Stimulated activated CD4-positive, alpha-beta T cell treated with anti-CD3 and anti-CD28 coated beads, Interleukin-2, amount 100 ng/mL, for 4 hours (primary cell): ENCODE measurements at regions not wholly inside any gene's neighbourhood (a gene's known extent, or its start where the extent isn't known, plus 50 kb on each side); places are given as distances from the start of the nearest gene placed in this dataset.

ENCODE experiments used
- DNase-seq: peaks from one replicate; pipeline ENCODE4 v3.0.0-alpha.2; 2020; ENCODE audit warnings: low read depth

DNA sequence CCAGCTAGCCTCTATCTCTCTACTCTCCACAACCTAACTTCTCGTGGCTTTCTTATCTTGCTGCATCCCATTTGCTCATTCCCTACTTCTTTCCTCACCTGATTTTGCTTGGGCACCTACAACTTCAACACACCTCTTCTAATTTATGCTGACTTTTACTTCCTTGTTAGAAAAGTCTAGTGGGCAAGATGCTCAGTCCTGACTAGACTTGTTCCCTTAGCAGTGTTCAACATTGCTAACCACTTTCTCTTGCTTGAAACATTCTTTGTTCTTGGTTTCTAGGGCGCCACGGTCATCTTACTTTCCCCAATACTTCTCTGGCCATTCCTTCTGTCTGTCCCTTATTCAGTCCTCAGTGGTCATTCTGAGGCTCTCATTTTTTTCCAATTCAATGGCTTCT, 454.7 kb upstream of the CWC22 start:
- DNase-seq, result no peak

DNA sequence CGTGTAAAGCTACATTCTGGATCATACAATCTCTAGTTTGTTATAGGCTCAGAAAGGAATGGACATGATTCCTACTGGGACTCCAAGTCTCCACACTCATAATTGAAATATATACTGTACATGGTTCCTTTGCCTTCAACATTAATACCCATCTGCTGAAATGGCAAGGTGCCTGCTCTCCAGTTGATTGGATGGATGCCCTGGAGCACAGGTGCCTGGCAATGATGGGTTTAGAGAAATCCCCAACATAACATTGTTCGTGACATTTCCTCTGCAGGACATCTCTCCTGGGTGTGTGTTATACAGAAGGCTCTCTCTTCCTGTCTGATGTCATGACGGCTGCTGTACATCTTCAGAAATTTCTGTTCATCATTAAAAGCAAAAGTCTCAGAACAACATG, 449.7 kb upstream of the CWC22 start:
- no peak for DNase-seq

DNA sequence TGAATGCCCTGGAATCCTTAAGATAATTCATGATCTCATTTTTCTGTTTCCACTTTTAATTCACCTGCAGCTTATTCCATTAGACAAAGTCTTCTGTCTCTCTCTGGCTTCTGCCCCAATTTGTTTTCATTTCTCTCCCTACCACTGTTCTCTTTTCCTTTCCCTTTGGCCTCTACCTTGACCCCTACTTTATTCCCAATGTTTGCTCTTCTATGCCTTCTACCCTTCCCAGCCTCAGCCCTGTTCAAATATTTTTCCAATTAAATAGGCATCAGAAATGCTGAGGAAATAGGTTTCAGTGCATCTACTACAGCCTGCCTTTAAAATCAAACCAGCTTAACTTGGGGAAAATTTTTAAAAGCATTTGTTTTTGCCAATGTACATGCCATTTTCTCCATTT, 443.7 kb upstream of the CWC22 start:
- no peak for DNase-seq

DNA sequence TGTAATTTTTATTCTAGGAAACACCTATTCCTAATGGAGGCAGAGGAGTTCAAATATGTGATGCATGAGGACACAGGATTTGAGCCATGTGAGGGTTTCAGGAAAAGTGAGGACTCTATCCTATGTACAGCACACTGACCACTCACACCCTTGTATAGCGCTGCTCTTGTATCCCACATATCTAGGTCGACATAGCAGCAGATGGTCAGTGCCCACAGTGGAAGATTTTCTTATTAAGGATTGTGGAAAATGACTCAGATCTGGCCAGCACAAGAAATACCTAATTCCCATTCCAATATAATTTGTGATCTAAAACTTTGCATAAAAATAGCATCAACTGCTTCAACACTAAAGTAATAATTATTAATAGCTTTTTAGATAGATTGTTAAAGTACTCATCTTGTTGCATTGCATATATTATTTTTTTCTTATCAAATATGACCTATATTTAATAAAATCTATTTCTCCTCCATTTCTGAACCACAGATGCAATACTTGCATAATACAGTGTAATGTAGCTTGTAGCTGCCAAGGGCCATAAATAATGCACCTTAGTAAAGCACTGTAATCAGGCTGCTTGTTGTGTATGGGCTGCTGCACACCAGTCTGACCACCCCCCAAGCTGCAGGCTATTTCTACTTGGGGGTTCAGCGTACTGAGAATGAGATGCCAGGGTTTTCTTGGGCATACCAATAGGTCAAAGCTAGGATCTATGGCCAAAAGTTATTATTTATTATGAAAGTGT, 442.2 kb upstream of the CWC22 start:
- DNase-seq, result no peak

DNA sequence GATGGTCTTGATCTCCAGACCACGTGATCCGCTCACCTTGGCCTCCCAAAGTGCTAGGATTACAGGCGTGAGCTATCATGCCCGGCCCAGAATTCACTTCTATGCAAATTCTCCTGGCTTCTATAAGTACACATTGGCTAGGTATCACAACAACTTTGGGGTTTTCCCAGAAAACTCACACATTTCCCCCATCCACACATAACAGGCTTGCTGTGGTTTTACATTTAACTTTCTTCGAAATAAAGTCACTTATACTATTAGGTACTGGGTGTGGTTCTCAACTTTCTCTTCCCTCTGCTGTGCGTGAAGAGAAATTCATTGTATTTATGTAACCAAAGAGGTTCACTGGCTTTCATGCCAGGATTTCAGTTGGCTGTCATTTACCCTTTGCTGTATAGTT, 439.4 kb upstream of the CWC22 start:
- DNase-seq, result no peak

DNA sequence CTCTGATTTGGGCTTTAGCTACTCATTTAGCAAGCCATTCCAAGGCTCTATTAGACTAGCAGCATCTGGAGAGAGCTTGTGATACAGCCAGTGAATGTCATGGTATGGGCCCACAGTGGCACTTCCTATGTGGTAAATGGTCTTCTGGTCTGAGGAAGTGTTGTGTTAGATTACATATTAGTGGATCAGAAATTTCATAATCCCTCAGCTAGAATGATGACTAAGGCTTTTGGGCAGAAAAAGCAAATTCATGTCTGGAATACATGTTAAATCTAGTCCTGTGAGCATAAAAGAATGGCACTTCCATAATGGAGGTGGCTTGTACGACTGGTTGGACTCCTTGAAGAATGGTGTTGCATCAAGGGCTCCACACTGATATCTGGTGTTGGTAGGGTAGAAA, 436.8 kb upstream of the CWC22 start:
- DNase-seq, result no peak

DNA sequence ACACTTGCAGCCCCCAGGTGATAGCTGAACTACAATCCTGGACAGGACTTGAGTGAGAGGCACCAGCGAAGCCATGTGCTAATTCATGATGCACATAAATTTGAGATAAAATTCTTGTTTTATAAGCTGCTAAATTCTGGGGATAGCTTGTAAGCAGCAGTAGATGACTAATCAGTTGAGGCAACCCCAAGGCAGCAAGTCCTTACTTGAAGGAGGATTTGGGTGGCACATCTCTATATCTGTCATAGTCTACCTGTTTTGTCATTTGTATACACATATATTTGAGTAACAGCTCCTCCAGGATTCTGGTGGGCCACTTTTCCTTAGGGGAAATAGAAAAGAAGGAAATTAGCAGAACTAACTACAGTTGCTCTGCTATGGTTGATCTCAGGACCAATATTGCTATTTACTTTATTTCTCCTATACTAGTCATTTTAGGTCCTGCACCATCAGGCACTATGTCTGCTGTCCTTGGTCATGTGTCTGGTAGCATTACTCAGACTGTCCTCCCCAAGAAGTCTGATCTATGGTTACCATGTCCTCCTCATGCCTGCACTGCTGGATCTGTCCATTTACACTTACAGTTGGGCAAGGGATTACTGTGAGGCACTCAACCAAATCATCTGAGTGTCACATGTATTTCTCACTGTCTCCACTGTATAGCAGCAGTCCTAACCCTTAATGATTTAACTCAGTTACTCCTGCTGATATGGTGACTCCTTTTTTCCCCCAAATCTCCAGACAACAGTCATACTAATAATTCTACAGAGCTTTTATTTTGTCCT, 436.0 kb upstream of the CWC22 start:
- no peak for DNase-seq

DNA sequence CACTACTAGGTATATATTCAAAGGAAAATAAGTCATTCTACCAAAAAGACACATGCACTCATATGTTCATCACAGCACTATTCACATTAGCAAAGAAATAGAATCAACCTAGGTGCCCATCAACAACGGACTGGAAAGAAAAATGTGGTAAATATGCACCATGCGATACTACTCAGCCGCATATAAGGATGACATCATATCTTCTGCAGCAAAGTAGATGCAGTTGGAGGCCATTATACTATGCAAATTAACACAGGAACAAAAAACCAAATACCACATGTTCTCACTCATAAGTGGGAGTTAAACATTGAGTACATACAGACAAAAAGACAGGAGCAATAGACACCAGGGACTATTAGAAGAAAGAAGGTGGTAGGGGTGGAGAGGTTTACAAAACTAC, 412.1 kb upstream of the CWC22 start:
- DNase-seq, result no peak

DNA sequence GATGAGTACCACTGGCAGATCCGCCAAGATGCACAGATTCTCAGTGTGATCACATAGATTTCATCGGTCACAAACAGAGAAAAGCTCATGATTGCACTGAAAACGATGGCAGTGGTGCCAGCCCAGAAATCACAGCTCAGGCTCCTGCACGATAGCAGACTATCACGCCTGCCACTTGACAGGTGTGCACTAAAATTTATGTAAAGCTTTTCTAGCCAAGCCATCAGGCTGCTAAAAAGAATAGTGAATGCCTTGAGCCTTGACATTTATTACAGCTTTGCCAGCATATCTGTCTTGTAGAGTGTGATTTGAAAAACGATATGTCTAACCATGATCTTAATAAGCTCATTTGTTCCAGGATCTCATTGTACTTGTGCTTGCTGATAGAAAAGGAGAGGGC, 409.5 kb upstream of the CWC22 start:
- no peak for DNase-seq

DNA sequence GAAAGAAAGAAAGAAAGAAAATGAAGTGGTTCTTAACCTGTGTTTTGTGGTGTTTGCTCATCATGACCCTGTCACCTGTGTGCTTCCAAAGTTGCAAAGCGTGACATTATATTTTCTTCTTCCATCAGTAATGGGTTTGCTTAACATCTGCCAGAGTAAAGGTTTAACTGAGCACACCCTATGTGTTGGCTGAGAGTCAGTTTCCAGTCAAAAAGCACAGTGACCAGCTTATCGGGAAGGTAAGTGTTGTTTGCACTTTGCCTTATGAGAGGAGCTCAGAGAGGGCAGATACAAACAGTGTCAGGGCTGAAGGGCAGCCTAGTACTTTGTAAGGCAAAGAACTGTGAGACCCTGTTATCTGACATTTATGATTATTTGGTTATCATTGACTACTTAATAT, 406.2 kb upstream of the CWC22 start:
- no peak for DNase-seq

DNA sequence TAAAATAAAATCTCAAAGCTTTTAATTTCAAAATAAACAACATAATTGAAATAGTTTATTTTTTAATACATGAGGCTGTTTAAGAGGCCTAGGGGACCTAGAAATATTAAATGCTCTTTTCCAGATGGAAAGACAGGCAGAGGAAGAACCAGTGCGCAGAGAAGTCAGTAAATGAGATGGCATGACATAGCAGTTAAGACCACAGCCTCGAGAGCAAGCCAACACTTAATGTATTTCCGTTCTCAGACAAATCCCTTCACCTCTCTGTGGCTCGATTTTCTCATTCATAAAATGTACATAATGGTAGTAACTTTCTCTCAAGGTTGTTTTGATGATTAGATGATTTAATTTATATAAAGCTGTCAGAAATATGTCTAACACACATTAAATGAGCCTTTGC, 405.1 kb upstream of the CWC22 start:
- DNase-seq, result no peak

DNA sequence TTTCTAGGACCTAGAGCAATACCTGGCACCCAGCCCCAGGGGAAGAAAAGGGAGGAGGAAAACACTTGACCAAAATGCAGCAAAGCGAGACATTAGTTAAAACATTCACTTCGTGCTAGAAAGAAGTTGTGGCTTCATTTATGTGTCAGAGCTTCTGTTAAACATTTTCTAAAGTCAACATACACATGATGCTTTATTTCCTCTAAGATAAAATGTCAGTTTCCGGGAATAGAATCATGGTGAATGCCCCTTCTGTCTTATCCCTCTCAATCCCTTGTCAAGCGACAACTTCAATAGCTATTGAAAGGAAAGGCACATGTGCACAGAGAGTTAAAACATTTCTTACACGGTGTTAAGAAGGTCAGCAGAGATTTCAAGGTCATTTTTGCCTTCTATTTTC, 404.6 kb upstream of the CWC22 start:
- DNase-seq, result no peak

DNA sequence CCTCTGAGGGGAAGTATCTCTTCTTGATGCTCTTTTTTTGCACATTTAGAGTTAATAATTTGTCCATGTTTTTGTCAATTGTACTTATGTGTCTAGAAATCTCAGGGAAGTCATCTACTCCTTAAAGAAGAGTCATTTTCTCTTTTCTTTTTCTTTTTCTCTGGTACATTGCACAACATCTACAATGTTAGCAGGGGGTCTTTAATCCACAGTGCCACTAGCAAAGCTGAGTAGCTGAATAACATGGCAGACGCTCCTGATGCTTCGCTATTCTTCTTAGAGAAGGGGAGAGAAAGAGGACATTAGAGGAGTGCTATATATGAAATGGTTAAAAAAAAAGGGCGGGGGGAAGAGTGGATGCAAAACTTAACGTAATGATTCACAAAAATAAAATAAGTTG, 399.6 kb upstream of the CWC22 start:
- DNase-seq, result no peak

DNA sequence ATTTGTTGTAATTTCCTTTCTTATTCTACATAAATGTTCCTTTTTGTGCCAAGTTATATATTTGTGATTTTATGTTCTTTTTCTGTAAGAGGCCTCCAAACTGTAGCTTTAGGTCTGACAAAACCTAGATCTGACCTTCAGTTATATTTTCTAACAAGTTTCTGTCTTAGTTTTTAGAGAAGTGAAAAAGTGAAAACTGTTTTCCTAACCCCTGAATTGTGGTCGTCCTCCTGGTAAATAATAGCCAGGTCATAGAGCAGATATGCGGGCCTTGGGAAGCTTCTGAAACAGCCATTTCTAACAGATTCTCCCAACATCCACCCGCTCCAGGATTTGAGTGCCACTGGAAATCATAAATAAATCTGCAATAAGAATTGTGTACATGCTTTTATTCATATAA, 398.4 kb upstream of the CWC22 start:
- DNase-seq, result no peak

DNA sequence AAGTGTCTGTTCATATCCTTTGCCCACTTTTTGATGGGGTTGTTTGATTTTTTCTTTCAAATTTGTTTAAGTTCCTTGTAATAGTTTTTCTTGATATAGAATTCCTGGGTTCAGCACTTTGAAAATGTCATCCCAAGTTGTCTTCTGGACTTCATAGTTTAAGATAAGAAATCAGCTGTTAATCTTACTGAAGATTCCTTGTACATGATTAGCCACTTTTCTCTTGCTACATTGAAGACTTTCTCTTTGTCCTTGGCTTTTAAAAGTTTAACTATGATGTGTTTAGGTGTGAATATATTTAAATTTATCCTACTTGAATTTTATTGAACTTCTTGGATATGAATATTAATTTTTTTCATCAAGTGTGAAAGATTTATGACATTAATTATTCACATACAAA, 387.2 kb upstream of the CWC22 start:
- no peak for DNase-seq

DNA sequence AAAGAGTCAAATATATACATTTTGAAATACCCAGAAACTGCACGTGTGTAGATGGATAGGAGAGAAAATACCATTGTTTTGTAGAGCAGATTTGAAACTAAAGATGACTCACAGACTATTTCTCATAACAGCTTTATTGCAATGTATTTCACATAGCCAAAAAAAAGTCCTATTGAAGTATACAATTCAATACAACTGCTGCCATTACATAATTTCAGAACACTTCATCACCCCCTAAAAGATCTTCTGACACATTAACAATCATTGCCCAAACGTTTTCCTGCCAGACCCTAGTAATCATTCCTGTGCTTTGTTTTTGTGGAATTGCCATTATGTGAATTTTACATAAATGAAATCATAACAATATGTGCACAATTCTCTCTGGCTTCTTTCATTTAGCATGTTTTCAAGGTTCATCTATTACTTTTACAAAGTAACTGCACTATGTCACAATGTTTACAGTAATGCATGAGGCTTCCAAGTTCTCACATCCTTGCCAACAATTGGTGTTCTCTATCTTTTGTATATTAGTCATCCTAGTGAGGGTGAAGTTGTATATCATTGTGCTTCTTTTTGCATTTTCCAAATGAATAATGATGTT, 378.6 kb upstream of the CWC22 start:
- no peak for DNase-seq

DNA sequence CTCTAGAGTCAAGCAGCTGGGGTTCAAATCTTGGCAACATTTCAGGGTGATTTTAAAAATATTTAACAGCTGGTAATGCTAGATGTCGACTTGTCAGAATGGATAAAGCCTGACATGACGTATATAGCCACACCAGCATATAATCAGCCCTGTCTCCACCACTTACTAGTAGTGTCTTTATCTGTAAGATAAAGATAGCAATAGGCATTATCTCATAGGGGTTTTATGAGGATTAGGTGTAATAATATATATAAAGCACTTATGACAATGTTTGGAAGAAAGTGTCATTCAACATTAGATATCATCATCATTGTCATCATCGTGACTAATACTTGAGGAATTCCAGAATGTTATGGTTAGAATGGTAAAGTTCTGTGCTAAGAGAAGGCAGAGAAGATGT, 369.0 kb upstream of the CWC22 start:
- DNase-seq, result no peak

DNA sequence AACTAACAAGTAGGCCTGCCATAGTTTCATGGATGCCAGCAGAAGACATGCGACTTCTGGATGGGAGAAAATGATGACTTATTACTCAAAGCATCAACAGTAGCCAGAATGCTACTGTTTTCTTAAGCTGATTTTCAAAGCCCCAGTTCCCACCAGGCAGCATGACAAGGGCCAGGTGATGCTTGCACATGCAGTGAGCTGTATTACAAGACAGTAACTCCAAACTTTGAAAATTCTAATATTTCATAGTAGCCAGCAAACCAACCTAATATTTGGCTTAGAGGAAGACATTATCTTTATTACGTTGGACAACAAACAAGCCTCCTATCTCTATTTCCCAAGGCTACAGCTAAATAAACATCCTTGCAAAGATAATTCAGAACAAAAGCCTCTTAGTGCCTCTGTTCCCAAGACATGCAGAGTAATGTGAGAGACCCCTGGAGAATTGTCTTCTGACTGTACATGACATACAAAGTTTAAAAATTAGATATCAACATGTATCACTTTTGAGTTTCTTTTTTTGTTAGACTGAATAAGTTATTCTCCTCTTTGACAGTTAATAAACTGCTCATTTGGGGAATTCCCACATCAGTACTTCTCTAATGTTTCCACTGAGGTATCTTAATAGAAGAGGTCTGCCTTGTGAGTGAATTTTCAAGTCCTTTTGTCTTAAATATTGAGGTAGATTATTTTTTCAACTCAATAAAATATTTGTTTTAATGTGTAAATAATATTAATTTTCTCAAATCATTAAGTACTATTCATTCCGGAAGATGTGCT, 367.6 kb upstream of the CWC22 start:
- DNase-seq, result no peak

DNA sequence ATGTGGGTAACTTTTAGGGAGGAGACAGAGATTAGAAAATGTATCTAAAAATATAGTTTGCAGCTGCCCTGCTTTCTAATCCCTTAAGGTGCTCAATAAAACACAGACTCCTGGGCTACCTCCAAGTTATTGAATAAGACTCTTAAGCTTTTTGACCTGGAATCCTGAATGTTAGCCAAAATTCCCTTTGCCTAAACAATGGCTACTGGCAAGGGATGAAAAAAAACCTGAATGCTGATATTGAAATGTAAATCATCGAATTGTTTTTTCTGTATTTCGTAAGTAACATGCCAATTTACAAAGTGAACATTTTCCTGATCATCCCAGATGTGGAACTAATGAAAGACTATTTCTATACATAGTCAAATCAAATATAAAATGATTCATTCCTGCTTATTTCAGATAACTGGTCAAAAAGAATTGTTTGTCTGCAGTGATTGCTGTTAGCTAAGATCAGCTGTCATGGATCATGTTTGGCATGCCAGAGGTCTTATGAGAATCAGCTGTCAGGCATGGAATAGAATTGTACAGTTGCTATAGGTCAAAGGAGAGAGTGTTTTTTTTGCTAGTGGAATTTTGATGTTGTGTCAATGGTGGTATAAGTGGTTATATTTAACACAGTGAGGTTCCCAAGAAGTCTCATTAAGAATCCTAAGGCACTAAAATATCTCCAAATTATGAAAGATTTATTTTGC, 363.6 kb upstream of the CWC22 start:
- no peak for DNase-seq

DNA sequence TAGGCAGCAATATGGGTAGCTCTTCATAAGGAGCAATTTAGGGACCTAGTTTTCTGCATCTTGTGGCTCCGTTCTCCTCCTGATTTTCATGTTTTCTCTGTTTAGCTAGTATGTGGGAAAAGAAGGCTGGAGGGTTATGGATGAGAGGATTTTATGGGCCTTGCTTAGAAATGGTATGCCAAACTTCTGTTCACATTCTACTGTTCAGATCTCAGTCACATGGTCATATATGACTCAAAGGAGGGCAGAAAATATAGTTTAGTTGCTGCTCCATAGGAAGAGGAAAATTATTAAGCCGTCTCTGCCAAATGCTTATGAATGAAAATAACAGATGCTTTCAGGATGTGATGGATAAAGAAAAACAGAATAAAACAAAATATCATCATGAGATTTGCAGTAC, 361.8 kb upstream of the CWC22 start:
- DNase-seq, result no peak

DNA sequence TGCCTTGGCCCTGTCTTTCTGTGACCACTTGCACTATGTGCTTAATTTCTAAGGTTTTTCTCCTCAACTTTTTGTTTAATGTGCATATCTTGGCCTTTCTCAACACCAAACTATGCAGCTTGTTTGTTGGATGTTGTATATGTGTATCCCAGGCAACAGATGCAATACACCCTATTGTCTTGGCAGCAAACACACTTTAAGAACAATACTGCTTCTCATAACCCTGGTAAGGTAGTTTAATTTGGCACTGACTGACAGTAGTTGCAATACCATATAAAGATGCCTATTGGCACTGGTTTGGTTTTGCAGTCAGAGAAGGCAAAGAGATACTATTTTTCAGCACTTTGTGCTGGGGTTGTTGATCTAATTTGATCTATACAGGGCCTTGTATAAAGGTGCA, 360.7 kb upstream of the CWC22 start:
- DNase-seq, result no peak

DNA sequence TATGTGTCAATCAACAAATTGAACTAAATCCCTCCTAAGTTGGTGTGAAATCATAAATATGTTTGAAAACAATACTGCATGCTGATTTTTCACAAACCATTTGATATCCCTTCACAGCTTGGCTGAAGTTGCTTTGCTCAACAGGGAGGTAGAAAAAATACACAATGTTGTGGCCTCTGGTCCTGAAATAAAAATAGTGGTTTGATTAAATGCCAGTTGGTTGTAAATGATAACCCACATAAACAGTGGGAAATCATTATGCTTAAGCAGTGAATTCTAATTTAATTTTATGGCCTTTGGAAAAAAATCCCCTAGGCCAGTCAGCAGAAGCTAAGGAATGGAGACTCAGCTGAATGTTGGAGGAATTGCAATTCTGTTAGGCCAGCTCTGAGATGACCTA, 359.4 kb upstream of the CWC22 start:
- DNase-seq, result no peak
